Astrocyte (in vitro differentiated cells and primary cell): ENCODE measurements at regions not wholly inside any gene's neighbourhood (a gene's known extent, or its start where the extent isn't known, plus 50 kb on each side); places are given as distances from the start of the nearest gene placed in this dataset.

ENCODE experiments used
- DNase-seq: peaks from one replicate; pipeline ENCODE4 v3.0.0-alpha.2; 2010; ENCODE audit warnings: low read depth
- FAIRE-seq: peaks from 2 replicates; lab custom pipeline; 2011; peaks lifted over from hg19 to GRCh38; lab: Jason Lieb, UNC
- H2AFZ ChIP-seq: 2 replicates; pipeline ENCODE4 v1.6.0; 2012; ENCODE audit warnings: low read depth, low read length, inconsistent platforms
- H3K27ac ChIP-seq: 2 replicates; pipeline ENCODE4 v1.5.1; 2011; ENCODE audit warnings: low read depth, low read length, inconsistent platforms
- H3K27me3 ChIP-seq: 2 replicates; pipeline ENCODE4 v1.6.0; 2011; ENCODE audit warnings: low read length, inconsistent platforms; ENCODE audit not compliant: insufficient read depth
- H3K36me3 ChIP-seq: 2 replicates; pipeline ENCODE4 v1.5.1; 2011; ENCODE audit warnings: low read length, inconsistent platforms; ENCODE audit not compliant: insufficient read depth
- H3K4me1 ChIP-seq: 2 replicates; pipeline ENCODE4 v1.5.1; 2011; ENCODE audit warnings: low read length, inconsistent platforms; ENCODE audit not compliant: insufficient read depth
- H3K4me2 ChIP-seq: 2 replicates; pipeline ENCODE4 v1.6.0; 2012; ENCODE audit warnings: low read length, inconsistent platforms
- H3K4me3 ChIP-seq: 2 replicates; pipeline ENCODE4 v1.5.1; 2011; ENCODE audit warnings: low read depth, mild to moderate bottlenecking, low read length, inconsistent platforms; ENCODE audit not compliant: insufficient read depth
- H3K79me2 ChIP-seq: 2 replicates; pipeline ENCODE4 v1.6.0; 2012; ENCODE audit warnings: mild to moderate bottlenecking, low read length, inconsistent platforms; ENCODE audit not compliant: insufficient read depth
- H3K9ac ChIP-seq: 2 replicates; pipeline ENCODE4 v1.6.0; 2012; ENCODE audit warnings: mild to moderate bottlenecking, low read length, inconsistent platforms
- H3K9me3 ChIP-seq: 2 replicates; pipeline ENCODE4 v1.5.1; 2012; ENCODE audit warnings: low read depth, mild to moderate bottlenecking, low read length, inconsistent platforms; ENCODE audit not compliant: insufficient read depth
- H4K20me1 ChIP-seq: 2 replicates; pipeline ENCODE4 v1.6.0; 2012; ENCODE audit warnings: low read length, inconsistent platforms; ENCODE audit not compliant: insufficient read depth
- H3K27ac Mint-ChIP-seq: one replicate; pipeline ENCODE4 v1.8.0; 2021; ENCODE audit warnings: mild to moderate bottlenecking, mixed read lengths; ENCODE audit not compliant: unreplicated experiment
- H3K27me3 Mint-ChIP-seq: one replicate; pipeline ENCODE4 v1.8.0; 2021; ENCODE audit warnings: low read depth, mixed read lengths; ENCODE audit not compliant: unreplicated experiment
- H3K36me3 Mint-ChIP-seq: one replicate; pipeline ENCODE4 v1.8.0; 2021; ENCODE audit warnings: low read depth, mixed read lengths; ENCODE audit not compliant: unreplicated experiment
- H3K4me1 Mint-ChIP-seq: one replicate; pipeline ENCODE4 v1.8.0; 2021; ENCODE audit warnings: low read depth, mixed read lengths; ENCODE audit not compliant: unreplicated experiment
- H3K4me3 Mint-ChIP-seq: one replicate; pipeline ENCODE4 v1.8.0; 2021; ENCODE audit warnings: mild to moderate bottlenecking, moderate library complexity, mixed read lengths; ENCODE audit not compliant: unreplicated experiment
- H3K9me3 Mint-ChIP-seq: one replicate; pipeline ENCODE4 v1.8.0; 2021; ENCODE audit warnings: mild to moderate bottlenecking, mixed read lengths; ENCODE audit not compliant: unreplicated experiment
- EZH2 ChIP-seq: IDR thresholded peaks from 2 replicates; pipeline ENCODE4 v1.6.1; 2012; ENCODE audit warnings: mild to moderate bottlenecking, low read length, inconsistent platforms; ENCODE audit not compliant: insufficient read depth
- TF ChIP-seq, protein P1 (sequence below): IDR thresholded peaks from 2 replicates; pipeline ENCODE4 v1.5.1; 2011; ENCODE audit warnings: low read depth, mild to moderate bottlenecking, inconsistent platforms, low read length, moderate library complexity; ENCODE audit not compliant: insufficient read depth

DNA sequence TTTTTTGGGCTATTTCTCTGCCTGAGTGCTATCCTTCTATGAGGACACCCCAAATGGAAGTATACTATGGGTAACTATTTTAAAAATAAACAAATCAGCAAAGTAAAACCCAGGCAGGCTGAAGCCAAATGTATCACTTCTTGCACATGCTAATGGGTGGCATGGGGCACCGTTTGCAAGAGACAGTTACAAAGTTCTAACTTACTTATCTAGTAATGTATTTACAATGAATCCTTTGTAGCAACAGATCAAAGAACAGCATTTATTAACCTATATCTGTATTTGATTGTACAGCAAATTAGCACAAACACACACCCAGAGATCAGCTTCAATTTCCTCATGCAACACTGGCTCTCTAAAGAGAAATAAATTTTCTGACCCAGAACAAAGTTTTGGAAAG lies 225.5 kb downstream of the ZNF674 start:
- Histone ChIP-seq H3K79me2 (no peaks in the 10 kb centered on the region), H3K9ac (no peak overlapping the region), H3K4me2 (no peak overlapping the region), H3K4me3 (no peak overlapping the region), H2AFZ (no peak overlapping the region), H3K27me3 (no peaks in the 10 kb centered on the region), H3K9me3 (no peaks in the 10 kb centered on the region), H4K20me1 (no peaks in the 10 kb centered on the region), H3K36me3 (no peaks in the 10 kb centered on the region), H3K27ac (no peak overlapping the region), H3K4me1 (no peaks in the 10 kb centered on the region)
- DNase-seq = no peak
- Mint-ChIP-seq H3K4me1 (peaks cover 10% of the 10 kb centered on the region), H3K4me3 (no peak overlapping the region), H3K27ac (no peak overlapping the region), H3K36me3 (no peaks in the 10 kb centered on the region), H3K27me3 (no peaks in the 10 kb centered on the region), H3K9me3 (no peaks in the 10 kb centered on the region)
- FAIRE-seq = peak; percentile 64
- TF ChIP-seq, protein P1, sequence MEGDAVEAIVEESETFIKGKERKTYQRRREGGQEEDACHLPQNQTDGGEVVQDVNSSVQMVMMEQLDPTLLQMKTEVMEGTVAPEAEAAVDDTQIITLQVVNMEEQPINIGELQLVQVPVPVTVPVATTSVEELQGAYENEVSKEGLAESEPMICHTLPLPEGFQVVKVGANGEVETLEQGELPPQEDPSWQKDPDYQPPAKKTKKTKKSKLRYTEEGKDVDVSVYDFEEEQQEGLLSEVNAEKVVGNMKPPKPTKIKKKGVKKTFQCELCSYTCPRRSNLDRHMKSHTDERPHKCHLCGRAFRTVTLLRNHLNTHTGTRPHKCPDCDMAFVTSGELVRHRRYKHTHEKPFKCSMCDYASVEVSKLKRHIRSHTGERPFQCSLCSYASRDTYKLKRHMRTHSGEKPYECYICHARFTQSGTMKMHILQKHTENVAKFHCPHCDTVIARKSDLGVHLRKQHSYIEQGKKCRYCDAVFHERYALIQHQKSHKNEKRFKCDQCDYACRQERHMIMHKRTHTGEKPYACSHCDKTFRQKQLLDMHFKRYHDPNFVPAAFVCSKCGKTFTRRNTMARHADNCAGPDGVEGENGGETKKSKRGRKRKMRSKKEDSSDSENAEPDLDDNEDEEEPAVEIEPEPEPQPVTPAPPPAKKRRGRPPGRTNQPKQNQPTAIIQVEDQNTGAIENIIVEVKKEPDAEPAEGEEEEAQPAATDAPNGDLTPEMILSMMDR = no peak

DNA sequence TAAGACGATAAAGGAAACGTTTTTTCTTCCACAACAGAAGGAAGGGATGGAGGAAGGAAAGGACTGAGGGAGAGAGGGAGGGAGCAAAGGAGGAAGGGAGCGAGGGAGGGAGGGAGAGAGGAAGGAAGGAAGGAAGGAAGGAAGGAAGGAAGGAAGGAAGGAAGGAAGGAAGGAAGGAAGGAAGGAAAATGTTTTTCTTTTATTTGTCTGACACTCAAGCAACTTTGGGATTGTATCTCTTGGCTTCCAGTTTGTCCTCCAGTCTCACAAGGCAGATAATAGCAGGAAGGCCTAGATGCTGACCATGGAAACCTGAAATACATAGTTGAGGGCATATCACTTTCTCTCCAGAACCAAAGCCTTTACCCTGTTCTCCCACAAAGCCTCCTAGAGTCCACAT lies 226.7 kb downstream of the ZNF674 start:
- no peak overlapping the region for H3K27ac Mint-ChIP-seq
- no peak overlapping the region for H2AFZ ChIP-seq
- H3K9me3 Mint-ChIP-seq = no peaks in the 10 kb centered on the region

DNA sequence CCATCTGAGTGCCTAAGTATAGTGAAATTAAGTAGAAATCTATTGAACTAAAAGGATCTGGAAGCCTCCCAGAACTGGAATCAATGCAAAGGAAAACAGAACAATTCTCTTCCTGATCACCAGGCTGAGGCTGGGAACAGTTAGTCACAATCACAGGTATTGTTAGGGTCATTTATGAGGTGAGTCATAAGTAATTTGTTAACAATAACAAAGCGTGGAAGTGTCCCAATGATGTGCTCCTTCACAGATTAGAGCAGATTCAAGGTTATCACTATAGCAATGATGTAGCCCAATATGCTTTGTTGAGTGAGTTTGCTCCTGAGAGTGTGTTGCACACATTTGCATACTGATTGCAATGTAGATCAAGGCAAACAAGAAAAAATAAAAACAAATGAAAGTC lies 228.1 kb downstream of the ZNF674 start:
- Mint-ChIP-seq H3K9me3 (no peaks in the 10 kb centered on the region), H3K27me3 (no peaks in the 10 kb centered on the region), H3K36me3 (no peaks in the 10 kb centered on the region), H3K27ac (no peak overlapping the region), H3K4me3 (no peak overlapping the region), H3K4me1 (peaks cover 9% of the 10 kb centered on the region)
- FAIRE-seq (peak; percentile 81), DNase-seq (no peak)
- Histone ChIP-seq H2AFZ (no peak overlapping the region), H3K4me2 (no peak overlapping the region), H3K27me3 (no peaks in the 10 kb centered on the region), H3K79me2 (no peaks in the 10 kb centered on the region), H3K9ac (no peak overlapping the region), H4K20me1 (no peaks in the 10 kb centered on the region), H3K36me3 (no peaks in the 10 kb centered on the region), H3K4me1 (no peaks in the 10 kb centered on the region), H3K9me3 (no peaks in the 10 kb centered on the region), H3K27ac (no peak overlapping the region), H3K4me3 (no peak overlapping the region)
- TF ChIP-seq, protein P1 = no peak
- no peak for TF ChIP-seq EZH2

More for the DNA sequence above, 226.7 kb downstream of the ZNF674 start:
- FAIRE-seq = no peak
- Histone ChIP-seq H3K27ac (no peak overlapping the region), H3K9me3 (no peaks in the 10 kb centered on the region), H3K4me2 (no peak overlapping the region), H3K27me3 (no peaks in the 10 kb centered on the region), H4K20me1 (no peaks in the 10 kb centered on the region), H3K4me1 (no peaks in the 10 kb centered on the region), H3K79me2 (no peaks in the 10 kb centered on the region), H3K4me3 (no peak overlapping the region), H3K9ac (no peak overlapping the region), H3K36me3 (no peaks in the 10 kb centered on the region)
- peaks cover 8% of the 10 kb centered on the region for H3K4me1 Mint-ChIP-seq
- H3K36me3 Mint-ChIP-seq = no peaks in the 10 kb centered on the region
- H3K27me3 Mint-ChIP-seq = no peaks in the 10 kb centered on the region
- no peak overlapping the region for H3K4me3 Mint-ChIP-seq
- no peak for DNase-seq
- no peak for TF ChIP-seq EZH2
- TF ChIP-seq, protein P1 = no peak
